Mesothelial cell of epicardium (in vitro differentiated cells): ENCODE measurements at regions not wholly inside any gene's neighbourhood (a gene's known extent, or its start where the extent isn't known, plus 50 kb on each side); places are given as distances from the start of the nearest gene placed in this dataset.

Experiments
- DNase-seq, 2 experiments: peaks; one replicate each; pipeline ENCODE4 v3.0.0; 2021; ENCODE audit warnings: low spot score in 2 of 2; ENCODE audit not compliant: unreplicated experiment in 2 of 2
- H3K27ac Mint-ChIP-seq: 2 replicates; pipeline ENCODE4 v1.8.0; 2021; ENCODE audit warnings: mixed read lengths
- H3K27me3 Mint-ChIP-seq: 2 replicates; pipeline ENCODE4 v1.8.0; 2021; ENCODE audit warnings: low read depth, mixed read lengths
- H3K36me3 Mint-ChIP-seq: 2 replicates; pipeline ENCODE4 v1.8.0; 2021; ENCODE audit warnings: mixed read lengths
- H3K4me1 Mint-ChIP-seq: 2 replicates; pipeline ENCODE4 v1.8.0; 2021; ENCODE audit warnings: mixed read lengths
- H3K4me3 Mint-ChIP-seq: 2 replicates; pipeline ENCODE4 v1.8.0; 2021; ENCODE audit warnings: mild to moderate bottlenecking, moderate library complexity, mixed read lengths
- H3K9me3 Mint-ChIP-seq: 2 replicates; pipeline ENCODE4 v1.8.0; 2021; ENCODE audit warnings: mixed read lengths
- CTCF ChIP-seq: fragments of 200-600 bp; sonication (generic); IDR thresholded peaks from one replicate; pipeline ENCODE4 v1.5.0; 2021; ENCODE audit warnings: antibody characterized with exemption; ENCODE audit not compliant: unreplicated experiment

- H3K4me1 Mint-ChIP-seq, result peaks cover 23% of the 10 kb centered on the region
- H3K27ac Mint-ChIP-seq, result peak overlapping the region; percentile 85
- DNase-seq, result no peak
- TF ChIP-seq CTCF, result no peak
- peaks cover 21% of the 10 kb centered on the region for H3K36me3 Mint-ChIP-seq
- no peaks in the 10 kb centered on the region for H3K27me3 Mint-ChIP-seq
- no peaks in the 10 kb centered on the region for H3K9me3 Mint-ChIP-seq
- H3K4me3 Mint-ChIP-seq, result no peak overlapping the region
Observed at GRCh38 chr6:138560130-138560860, 61.0 kb upstream of the NHSL1 start.

DNA sequence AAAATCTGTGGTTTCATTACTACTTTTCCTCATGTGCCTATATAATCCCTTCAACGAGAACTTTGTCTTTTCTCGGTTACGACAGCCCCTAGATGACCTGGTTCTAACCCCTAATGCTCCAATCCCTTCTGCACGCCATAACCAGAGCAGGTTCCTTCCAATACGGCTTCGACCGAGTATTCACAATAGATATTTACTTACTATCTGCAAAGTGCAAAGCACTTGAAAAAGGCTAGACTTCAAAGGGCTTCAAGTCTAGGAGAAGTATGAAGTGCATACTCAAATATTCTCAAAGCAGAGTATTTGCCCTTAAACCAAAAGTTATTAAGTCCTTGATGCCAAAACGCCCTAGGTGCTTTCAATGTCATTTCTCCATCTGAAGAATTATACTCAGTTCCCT, 63.4 kb upstream of the NHSL1 start:
- Mint-ChIP-seq H3K9me3 (no peaks in the 10 kb centered on the region), H3K4me3 (no peak overlapping the region), H3K36me3 (peaks cover 22% of the 10 kb centered on the region), H3K27ac (no peak overlapping the region), H3K27me3 (no peaks in the 10 kb centered on the region), H3K4me1 (peaks cover 17% of the 10 kb centered on the region)
- no peak for DNase-seq
- TF ChIP-seq CTCF, result no peak

- H3K27ac Mint-ChIP-seq, result no peak overlapping the region
- H3K36me3 Mint-ChIP-seq, result peaks cover 22% of the 10 kb centered on the region
- no peaks in the 10 kb centered on the region for H3K27me3 Mint-ChIP-seq
- H3K9me3 Mint-ChIP-seq, result no peaks in the 10 kb centered on the region
- DNase-seq, result no peak
- H3K4me3 Mint-ChIP-seq, result no peak overlapping the region
- H3K4me1 Mint-ChIP-seq, result peaks cover 22% of the 10 kb centered on the region
- TF ChIP-seq CTCF, result no peak
Observed at GRCh38 chr6:138563231-138563630, 63.9 kb upstream of the NHSL1 start.

DNA sequence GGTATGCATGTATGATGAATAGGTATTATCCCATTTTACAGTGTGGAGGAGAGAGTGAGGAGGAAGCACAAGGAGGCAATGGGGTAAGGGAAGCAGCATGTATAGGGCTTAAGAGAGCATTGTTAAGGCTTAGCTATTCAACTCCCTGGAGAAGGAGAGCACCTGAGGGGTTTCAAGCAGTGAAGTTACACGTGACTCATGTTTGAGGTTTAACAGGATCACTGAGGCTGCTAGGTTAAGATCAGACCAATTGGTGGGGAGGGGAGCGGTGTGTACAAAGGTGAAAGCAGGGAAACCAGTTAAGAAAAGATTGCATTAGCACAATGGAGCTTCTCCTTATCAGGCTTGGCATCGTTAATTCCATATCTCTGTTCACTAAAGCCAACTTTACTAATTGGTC, 64.4 kb upstream of the NHSL1 start:
- H3K27me3 Mint-ChIP-seq, result no peaks in the 10 kb centered on the region

GRCh38 chr6:138564170-138564721, 65.0 kb upstream of the NHSL1 start:
- Mint-ChIP-seq H3K4me3 (no peak overlapping the region), H3K27me3 (no peaks in the 10 kb centered on the region), H3K27ac (no peak overlapping the region), H3K4me1 (peaks cover 23% of the 10 kb centered on the region), H3K36me3 (peaks cover 22% of the 10 kb centered on the region), H3K9me3 (no peaks in the 10 kb centered on the region)
- no peak for DNase-seq
- TF ChIP-seq CTCF, result no peak

More for the DNA sequence above, 64.4 kb upstream of the NHSL1 start:
- H3K36me3 Mint-ChIP-seq, result peaks cover 22% of the 10 kb centered on the region
- no peak for DNase-seq
- H3K4me3 Mint-ChIP-seq, result no peak overlapping the region
- H3K27ac Mint-ChIP-seq, result no peak overlapping the region
- peaks cover 23% of the 10 kb centered on the region for H3K4me1 Mint-ChIP-seq
- no peaks in the 10 kb centered on the region for H3K9me3 Mint-ChIP-seq
- TF ChIP-seq CTCF, result no peak
